ENCODE measurements at regions not wholly inside any gene's neighbourhood (a gene's known extent, or its start where the extent isn't known, plus 50 kb on each side); places are given as distances from the start of the nearest gene placed in this dataset.

GRCh38 chr15:48006031-48006511, 114.7 kb upstream of the SLC24A5 start:
- TF ChIP-seq CTCF (IDR thresholded peaks at IDR 0.05; ENCODE audit: insufficient read depth, low read depth, low read length) (no peak), EZH2 (IDR thresholded peaks at IDR 0.05; ENCODE audit: insufficient read depth, low read length) (no peak)
